ENCODE measurements at regions not wholly inside any gene's neighbourhood (a gene's known extent, or its start where the extent isn't known, plus 50 kb on each side); places are given as distances from the start of the nearest gene placed in this dataset.

DNA sequence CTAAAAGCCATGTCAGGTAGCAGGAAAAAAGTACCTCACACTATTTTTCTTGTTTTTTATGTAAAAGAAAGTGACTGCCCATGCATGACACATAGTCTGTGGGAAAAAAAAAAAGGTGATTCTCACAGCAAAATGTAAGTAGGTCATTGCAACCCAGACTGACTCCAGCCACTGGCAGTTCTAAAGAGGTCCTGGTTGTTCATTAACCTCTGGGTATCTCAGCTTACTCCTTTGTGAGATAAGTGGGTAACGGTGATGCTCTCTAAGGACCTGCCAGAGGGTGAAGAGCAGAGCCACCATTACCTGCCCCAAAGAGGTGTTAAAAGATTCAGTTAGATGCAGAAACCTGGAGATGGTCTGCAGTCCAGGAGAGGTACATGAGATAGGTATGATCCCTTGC, 531.9 kb downstream of the GRIN2A start:
- TF ChIP-seq EZH2 (IDR thresholded peaks at IDR 0.05; ENCODE audit: low read depth, unreplicated experiment), result no peak
- TF ChIP-seq STAT1 (IDR thresholded peaks at IDR 0.05; ENCODE audit: unreplicated experiment), result no peak
- TF ChIP-seq, protein P1, sequence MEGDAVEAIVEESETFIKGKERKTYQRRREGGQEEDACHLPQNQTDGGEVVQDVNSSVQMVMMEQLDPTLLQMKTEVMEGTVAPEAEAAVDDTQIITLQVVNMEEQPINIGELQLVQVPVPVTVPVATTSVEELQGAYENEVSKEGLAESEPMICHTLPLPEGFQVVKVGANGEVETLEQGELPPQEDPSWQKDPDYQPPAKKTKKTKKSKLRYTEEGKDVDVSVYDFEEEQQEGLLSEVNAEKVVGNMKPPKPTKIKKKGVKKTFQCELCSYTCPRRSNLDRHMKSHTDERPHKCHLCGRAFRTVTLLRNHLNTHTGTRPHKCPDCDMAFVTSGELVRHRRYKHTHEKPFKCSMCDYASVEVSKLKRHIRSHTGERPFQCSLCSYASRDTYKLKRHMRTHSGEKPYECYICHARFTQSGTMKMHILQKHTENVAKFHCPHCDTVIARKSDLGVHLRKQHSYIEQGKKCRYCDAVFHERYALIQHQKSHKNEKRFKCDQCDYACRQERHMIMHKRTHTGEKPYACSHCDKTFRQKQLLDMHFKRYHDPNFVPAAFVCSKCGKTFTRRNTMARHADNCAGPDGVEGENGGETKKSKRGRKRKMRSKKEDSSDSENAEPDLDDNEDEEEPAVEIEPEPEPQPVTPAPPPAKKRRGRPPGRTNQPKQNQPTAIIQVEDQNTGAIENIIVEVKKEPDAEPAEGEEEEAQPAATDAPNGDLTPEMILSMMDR (conservative IDR thresholded peaks at IDR 0.05; ENCODE audit: low read depth in 2 of 2), result no peak
- TF ChIP-seq POLR2AphosphoS5 (IDR thresholded peaks at IDR 0.05; ENCODE audit: low read depth), result no peak
- TF ChIP-seq, protein P2, sequence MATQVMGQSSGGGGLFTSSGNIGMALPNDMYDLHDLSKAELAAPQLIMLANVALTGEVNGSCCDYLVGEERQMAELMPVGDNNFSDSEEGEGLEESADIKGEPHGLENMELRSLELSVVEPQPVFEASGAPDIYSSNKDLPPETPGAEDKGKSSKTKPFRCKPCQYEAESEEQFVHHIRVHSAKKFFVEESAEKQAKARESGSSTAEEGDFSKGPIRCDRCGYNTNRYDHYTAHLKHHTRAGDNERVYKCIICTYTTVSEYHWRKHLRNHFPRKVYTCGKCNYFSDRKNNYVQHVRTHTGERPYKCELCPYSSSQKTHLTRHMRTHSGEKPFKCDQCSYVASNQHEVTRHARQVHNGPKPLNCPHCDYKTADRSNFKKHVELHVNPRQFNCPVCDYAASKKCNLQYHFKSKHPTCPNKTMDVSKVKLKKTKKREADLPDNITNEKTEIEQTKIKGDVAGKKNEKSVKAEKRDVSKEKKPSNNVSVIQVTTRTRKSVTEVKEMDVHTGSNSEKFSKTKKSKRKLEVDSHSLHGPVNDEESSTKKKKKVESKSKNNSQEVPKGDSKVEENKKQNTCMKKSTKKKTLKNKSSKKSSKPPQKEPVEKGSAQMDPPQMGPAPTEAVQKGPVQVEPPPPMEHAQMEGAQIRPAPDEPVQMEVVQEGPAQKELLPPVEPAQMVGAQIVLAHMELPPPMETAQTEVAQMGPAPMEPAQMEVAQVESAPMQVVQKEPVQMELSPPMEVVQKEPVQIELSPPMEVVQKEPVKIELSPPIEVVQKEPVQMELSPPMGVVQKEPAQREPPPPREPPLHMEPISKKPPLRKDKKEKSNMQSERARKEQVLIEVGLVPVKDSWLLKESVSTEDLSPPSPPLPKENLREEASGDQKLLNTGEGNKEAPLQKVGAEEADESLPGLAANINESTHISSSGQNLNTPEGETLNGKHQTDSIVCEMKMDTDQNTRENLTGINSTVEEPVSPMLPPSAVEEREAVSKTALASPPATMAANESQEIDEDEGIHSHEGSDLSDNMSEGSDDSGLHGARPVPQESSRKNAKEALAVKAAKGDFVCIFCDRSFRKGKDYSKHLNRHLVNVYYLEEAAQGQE (IDR thresholded peaks at IDR 0.05; ENCODE audit: unreplicated experiment), result no peak
- no peak for TF ChIP-seq EZH2phosphoT487 (IDR thresholded peaks at IDR 0.05; ENCODE audit: unreplicated experiment)
- no peak for TF ChIP-seq ZNF331 (CRISPR knock-in tag; IDR thresholded peaks at IDR 0.05; ENCODE audit: low read depth)
- TF ChIP-seq NANOG (IDR thresholded peaks at IDR 0.05; ENCODE audit: borderline replicate concordance), result no peak
- TF ChIP-seq, protein P3, sequence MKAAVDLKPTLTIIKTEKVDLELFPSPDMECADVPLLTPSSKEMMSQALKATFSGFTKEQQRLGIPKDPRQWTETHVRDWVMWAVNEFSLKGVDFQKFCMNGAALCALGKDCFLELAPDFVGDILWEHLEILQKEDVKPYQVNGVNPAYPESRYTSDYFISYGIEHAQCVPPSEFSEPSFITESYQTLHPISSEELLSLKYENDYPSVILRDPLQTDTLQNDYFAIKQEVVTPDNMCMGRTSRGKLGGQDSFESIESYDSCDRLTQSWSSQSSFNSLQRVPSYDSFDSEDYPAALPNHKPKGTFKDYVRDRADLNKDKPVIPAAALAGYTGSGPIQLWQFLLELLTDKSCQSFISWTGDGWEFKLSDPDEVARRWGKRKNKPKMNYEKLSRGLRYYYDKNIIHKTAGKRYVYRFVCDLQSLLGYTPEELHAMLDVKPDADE (IDR thresholded peaks at IDR 0.05), result no peak
